CD4-positive, alpha-beta T cell treated with Interleukin-21 for 1 hour (primary cell): ENCODE measurements at regions not wholly inside any gene's neighbourhood (a gene's known extent, or its start where the extent isn't known, plus 50 kb on each side); places are given as distances from the start of the nearest gene placed in this dataset.
A peak's percentile ranks its signal among the peaks of the same experiment; 100 is the strongest.
"Not testable (repeated sequence)": the region's sequence is repeated elsewhere in the genome, so short reads cannot be mapped to it uniquely, and the experiment has no call there.

Experiments used
- DNase-seq: peaks from one replicate; pipeline ENCODE4 v3.0.0-alpha.2; 2020

- no peak for DNase-seq
Measured at GRCh38 chr10:33635967-33636515, 301.6 kb upstream of the NRP1 start.

- DNase-seq: no peak
Measured at GRCh38 chr10:33632432-33632831, 298.0 kb upstream of the NRP1 start.

GRCh38 chr10:33631991-33632390 is 297.5 kb upstream of the NRP1 start:
- no peak for DNase-seq

- no peak for DNase-seq
Measured at GRCh38 chr10:33630761-33631160, 296.3 kb upstream of the NRP1 start.

GRCh38 chr10:33627611-33628010 is 293.1 kb upstream of the NRP1 start:
- DNase-seq: no peak

GRCh38 chr10:33626798-33627466 is 292.5 kb upstream of the NRP1 start:
- no peak for DNase-seq

- no peak for DNase-seq
Measured at GRCh38 chr10:33623669-33624068, 289.2 kb upstream of the NRP1 start.

GRCh38 chr10:33621101-33621500 is 286.6 kb upstream of the NRP1 start:
- peak; percentile 15 for DNase-seq

GRCh38 chr10:33618196-33618595 is 283.7 kb upstream of the NRP1 start:
- DNase-seq: no peak

GRCh38 chr10:33617381-33618080 is 283.1 kb upstream of the NRP1 start:
- DNase-seq: no peak

GRCh38 chr10:33616956-33617355 is 282.5 kb upstream of the NRP1 start:
- DNase-seq: no peak

GRCh38 chr10:33612551-33612950 is 278.1 kb upstream of the NRP1 start:
- peak; percentile 17 for DNase-seq

GRCh38 chr10:33612116-33612515 is 277.6 kb upstream of the NRP1 start:
- no peak for DNase-seq

GRCh38 chr10:33611423-33611822 is 277.0 kb upstream of the NRP1 start:
- DNase-seq: no peak

- no peak for DNase-seq
Measured at GRCh38 chr10:33609546-33609945, 275.1 kb upstream of the NRP1 start.

- DNase-seq: no peak
Measured at GRCh38 chr10:33602278-33602677, 267.8 kb upstream of the NRP1 start.

- no peak for DNase-seq
Measured at GRCh38 chr10:33600381-33600780, 265.9 kb upstream of the NRP1 start.

- no peak for DNase-seq
Measured at GRCh38 chr10:33596422-33596821, 262.0 kb upstream of the NRP1 start.

- no peak for DNase-seq
Measured at GRCh38 chr10:33594475-33594874, 260.0 kb upstream of the NRP1 start.

GRCh38 chr10:33588974-33589600 is 254.6 kb upstream of the NRP1 start:
- no peak for DNase-seq

- DNase-seq: not testable (repeated sequence)
Measured at GRCh38 chr10:33584596-33584995, 250.1 kb upstream of the NRP1 start.

GRCh38 chr10:33579996-33580395 is 245.5 kb upstream of the NRP1 start:
- no peak for DNase-seq

GRCh38 chr10:33573606-33574005 is 239.1 kb upstream of the NRP1 start:
- DNase-seq: no peak

GRCh38 chr10:33571616-33572015 is 237.1 kb upstream of the NRP1 start:
- no peak for DNase-seq
